A673 (cell line): ENCODE measurements at regions not wholly inside any gene's neighbourhood (a gene's known extent, or its start where the extent isn't known, plus 50 kb on each side); places are given as distances from the start of the nearest gene placed in this dataset.
"Not testable (repeated sequence)": the region's sequence is repeated elsewhere in the genome, so short reads cannot be mapped to it uniquely, and the experiment has no call there.

ENCODE experiments used
- BruUV-seq: library from RNA; stranded (reverse); fragments of 400-500 nt; replicated peaks from 2 replicates; lab custom pipeline; 2021; lab: Mats Ljungman, UMichigan
- CTCF ChIA-PET: fragments of 300-600 bp; sonication (Branson Sonifier 250); formaldehyde crosslinking; loops from one replicate; lab custom pipeline; 2022; ENCODE audit warnings: antibody characterized with exemption; lab: Charles Lee
- POLR2A ChIA-PET: fragments of 300-600 bp; sonication (Branson Sonifier 250); formaldehyde crosslinking; loops from one replicate; lab custom pipeline; 2022; ENCODE audit warnings: antibody characterized with exemption; ENCODE audit not compliant: low non-redundant PET; lab: Charles Lee
- DNase-seq: peaks from one replicate; pipeline ENCODE4 v3.0.0-alpha.2; 2015; ENCODE audit warnings: low spot score
- H3K27ac ChIP-seq: fragments of 200-600 bp; sonication (generic); 2 replicates; pipeline ENCODE4 v1.5.1; 2016; ENCODE audit warnings: mixed run types, low read depth, mild to moderate bottlenecking, mixed read lengths, antibody characterized with exemption, low read length; ENCODE audit not compliant: poor library complexity, severe bottlenecking
- H3K27me3 ChIP-seq: fragments of 200-600 bp; sonication (generic); replicated peaks from 2 replicates; pipeline ENCODE4 v1.6.1; 2017; ENCODE audit warnings: mixed run types, low read depth, mild to moderate bottlenecking, mixed read lengths, antibody characterized with exemption, low read length; ENCODE audit not compliant: insufficient read depth, poor library complexity
- H3K36me3 ChIP-seq: fragments of 200-600 bp; sonication (generic); 2 replicates; pipeline ENCODE4 v1.6.1; 2016; ENCODE audit warnings: mixed run types, mild to moderate bottlenecking, mixed read lengths, antibody characterized with exemption, low read length; ENCODE audit not compliant: insufficient read depth, poor library complexity, severe bottlenecking
- H3K4me1 ChIP-seq: fragments of 200-600 bp; sonication (generic); 2 replicates; pipeline ENCODE4 v1.6.1; 2017; ENCODE audit warnings: mixed run types, mild to moderate bottlenecking, mixed read lengths, antibody characterized with exemption, low read length; ENCODE audit not compliant: insufficient read depth, poor library complexity, severe bottlenecking
- H3K4me3 ChIP-seq: fragments of 200-600 bp; sonication (generic); 2 replicates; pipeline ENCODE4 v1.5.1; 2016; ENCODE audit warnings: low read depth, mixed run types, mild to moderate bottlenecking, mixed read lengths, low read length; ENCODE audit not compliant: poor library complexity, severe bottlenecking
- H3K9me3 ChIP-seq: fragments of 200-600 bp; sonication (generic); 2 replicates; pipeline ENCODE4 v1.6.1; 2016; ENCODE audit warnings: mixed run types, low read depth, mild to moderate bottlenecking, mixed read lengths, antibody characterized with exemption, low read length; ENCODE audit not compliant: poor library complexity, severe bottlenecking
- CTCF ChIP-seq: fragments of 300-800, 200-600 bp; sonication (generic); conservative IDR thresholded peaks from 2 replicates; pipeline ENCODE4 v1.5.1; 2017; ENCODE audit warnings: low read depth, mild to moderate bottlenecking, antibody characterized with exemption, low read length, moderate library complexity, mixed read lengths
- EZH2 ChIP-seq: fragments of 200-600 bp; sonication (generic); IDR thresholded peaks from 2 replicates; pipeline ENCODE4 v1.6.1; 2017; ENCODE audit warnings: borderline replicate concordance, low read depth, mild to moderate bottlenecking, mixed read lengths, antibody characterized with exemption, low read length; ENCODE audit not compliant: poor library complexity, severe bottlenecking
- intact Hi-C: fragments of 100-400 bp; cut with micrococcal nuclease; formaldehyde crosslinking; loops from one replicate; pipeline ENCODE4 v1.10.0; 2022; ENCODE audit not compliant: unreplicated experiment

- intact Hi-C loops, result no loop called here
- no peaks in the 10 kb centered on the region for H3K9me3 ChIP-seq
- no peaks in the 10 kb centered on the region for H3K4me1 ChIP-seq
- no peak overlapping the region for H3K27ac ChIP-seq
- no peak for DNase-seq
- H3K36me3 ChIP-seq, result no peaks in the 10 kb centered on the region
- TF ChIP-seq CTCF (no peak), EZH2 (no peak)
- no peaks in the 10 kb centered on the region for H3K27me3 ChIP-seq
- no TSS peak for BruUV-seq
- ChIA-PET CTCF (no interaction called here), POLR2A (no interaction called here)
- no peak overlapping the region for H3K4me3 ChIP-seq
Measured at GRCh38 chrX:114047558-114047957, 536.3 kb upstream of the HTR2C start.

- Histone ChIP-seq H3K9me3 (no peaks in the 10 kb centered on the region), H3K27ac (no peak overlapping the region), H3K27me3 (no peaks in the 10 kb centered on the region), H3K4me1 (no peaks in the 10 kb centered on the region), H3K36me3 (no peaks in the 10 kb centered on the region), H3K4me3 (no peak overlapping the region)
- no TSS peak for BruUV-seq
- TF ChIP-seq CTCF, result no peak
- TF ChIP-seq EZH2, result no peak
- ChIA-PET POLR2A (no interaction called here), CTCF (no interaction called here)
- no peak for DNase-seq
- intact Hi-C loops, result no loop called here
Measured at GRCh38 chrX:114046695-114047279, 537.1 kb upstream of the HTR2C start.

GRCh38 chrX:114041470-114041869 lies 542.4 kb upstream of the HTR2C start:
- not testable (repeated sequence) for BruUV-seq, H3K27me3 ChIP-seq

GRCh38 chrX:114040661-114041269 lies 543.1 kb upstream of the HTR2C start:
- POLR2A ChIA-PET, H3K4me1 ChIP-seq, CTCF ChIA-PET, intact Hi-C loops, BruUV-seq, H3K4me3 ChIP-seq, H3K27me3 ChIP-seq, DNase-seq, H3K9me3 ChIP-seq, H3K27ac ChIP-seq, H3K36me3 ChIP-seq: not testable (repeated sequence)

More at GRCh38 chrX:114041470-114041869, 542.4 kb upstream of the HTR2C start:
- H3K27ac ChIP-seq, intact Hi-C loops, H3K4me1 ChIP-seq, POLR2A ChIA-PET, H3K9me3 ChIP-seq, DNase-seq, H3K36me3 ChIP-seq, CTCF ChIA-PET, H3K4me3 ChIP-seq: not testable (repeated sequence)

GRCh38 chrX:114040111-114040510 lies 543.8 kb upstream of the HTR2C start:
- BruUV-seq, POLR2A ChIA-PET, H3K4me3 ChIP-seq, intact Hi-C loops, DNase-seq, H3K36me3 ChIP-seq, H3K4me1 ChIP-seq, H3K27ac ChIP-seq, H3K27me3 ChIP-seq, H3K9me3 ChIP-seq, CTCF ChIA-PET: not testable (repeated sequence)
